ENCODE measurements at regions not wholly inside any gene's neighbourhood (a gene's known extent, or its start where the extent isn't known, plus 50 kb on each side); places are given as distances from the start of the nearest gene placed in this dataset.
"Not testable (repeated sequence)": the region's sequence is repeated elsewhere in the genome, so short reads cannot be mapped to it uniquely, and the experiment has no call there.

DNA sequence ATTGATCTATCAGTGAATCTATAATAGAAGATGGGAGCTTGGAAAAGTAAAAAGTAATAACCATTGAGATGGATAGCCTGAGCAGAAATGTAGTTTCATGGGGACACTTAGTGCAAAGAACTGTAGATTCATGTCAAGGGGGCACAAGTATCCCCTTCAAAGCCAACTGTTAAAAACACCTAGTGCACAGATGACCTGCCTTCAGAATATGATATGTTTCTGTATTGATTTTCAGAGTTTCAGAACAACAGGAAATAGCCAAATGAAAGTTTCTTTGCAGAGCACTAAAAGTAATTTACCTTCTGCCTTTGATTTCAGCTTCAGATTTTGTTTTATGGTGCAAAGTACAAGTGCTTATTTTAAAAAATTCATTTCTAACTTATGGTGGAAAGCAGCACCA lies 169.9 kb downstream of the SPDYE17 start:
- H3K4me1 ChIP-seq (ENCODE audit: control insufficient read depth, insufficient read depth, low read length): not testable (repeated sequence)

DNA sequence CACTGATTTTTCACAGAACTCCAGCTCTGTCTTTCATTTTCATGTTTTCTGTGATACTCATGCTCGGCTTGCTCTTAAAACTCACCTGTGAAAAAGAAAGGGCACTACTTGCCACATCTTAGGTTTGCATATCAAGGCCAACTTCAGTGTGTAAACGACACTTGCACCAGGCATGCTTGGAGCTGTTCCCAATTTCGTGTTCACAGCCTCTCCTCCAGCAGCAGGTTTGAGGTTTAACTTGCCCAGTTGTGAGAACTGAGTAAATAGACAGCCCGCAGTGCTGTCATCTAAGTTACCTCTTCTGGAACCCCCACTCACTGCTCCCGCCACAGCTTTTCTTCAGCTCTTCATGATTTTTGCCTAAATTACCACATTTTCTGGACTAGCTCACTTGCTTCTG lies 172.2 kb downstream of the SPDYE17 start:
- not testable (repeated sequence) for H3K9ac ChIP-seq (ENCODE audit: low read depth, low read length); H3K4me1 ChIP-seq (ENCODE audit: control insufficient read depth, insufficient read depth, low read length); H3K27me3 ChIP-seq (ENCODE audit: control insufficient read depth, insufficient read depth, low read length); H3K36me3 ChIP-seq (ENCODE audit: control insufficient read depth, insufficient read depth, low read length); H3K9me3 ChIP-seq (ENCODE audit: control insufficient read depth, insufficient read depth, low read length); H3K4me3 ChIP-seq (ENCODE audit: low read depth, low read length)

More for the DNA sequence above, 169.9 kb downstream of the SPDYE17 start:
- H3K27me3 ChIP-seq (ENCODE audit: control insufficient read depth, insufficient read depth, low read length); H3K4me3 ChIP-seq (ENCODE audit: low read depth, low read length); H3K36me3 ChIP-seq (ENCODE audit: control insufficient read depth, insufficient read depth, low read length); H3K9ac ChIP-seq (ENCODE audit: low read depth, low read length); H3K9me3 ChIP-seq (ENCODE audit: control insufficient read depth, insufficient read depth, low read length): not testable (repeated sequence)

DNA sequence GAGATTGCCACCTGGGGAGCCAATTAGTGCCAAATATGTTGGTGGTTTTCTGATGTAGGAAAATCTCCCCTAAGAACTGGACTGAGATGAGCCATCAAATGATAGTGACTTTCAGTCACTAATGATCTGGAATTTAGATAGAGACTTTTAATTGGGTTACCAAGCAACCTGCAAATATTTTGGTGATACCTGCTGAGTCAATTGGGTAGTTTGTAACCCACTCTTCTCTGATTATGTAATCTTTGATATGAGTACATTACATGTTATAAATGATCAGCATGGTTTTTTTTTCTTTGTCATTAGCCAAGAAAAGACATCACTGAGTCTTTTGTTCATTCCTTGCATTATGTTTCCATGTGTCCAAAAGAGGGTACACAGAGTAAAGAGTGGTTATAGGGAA lies 177.5 kb downstream of the SPDYE17 start:
- H3K36me3 ChIP-seq (ENCODE audit: control insufficient read depth, insufficient read depth, low read length); H3K9me3 ChIP-seq (ENCODE audit: control insufficient read depth, insufficient read depth, low read length); H3K9ac ChIP-seq (ENCODE audit: low read depth, low read length); H3K4me3 ChIP-seq (ENCODE audit: low read depth, low read length); H3K27me3 ChIP-seq (ENCODE audit: control insufficient read depth, insufficient read depth, low read length); H3K4me1 ChIP-seq (ENCODE audit: control insufficient read depth, insufficient read depth, low read length): not testable (repeated sequence)

DNA sequence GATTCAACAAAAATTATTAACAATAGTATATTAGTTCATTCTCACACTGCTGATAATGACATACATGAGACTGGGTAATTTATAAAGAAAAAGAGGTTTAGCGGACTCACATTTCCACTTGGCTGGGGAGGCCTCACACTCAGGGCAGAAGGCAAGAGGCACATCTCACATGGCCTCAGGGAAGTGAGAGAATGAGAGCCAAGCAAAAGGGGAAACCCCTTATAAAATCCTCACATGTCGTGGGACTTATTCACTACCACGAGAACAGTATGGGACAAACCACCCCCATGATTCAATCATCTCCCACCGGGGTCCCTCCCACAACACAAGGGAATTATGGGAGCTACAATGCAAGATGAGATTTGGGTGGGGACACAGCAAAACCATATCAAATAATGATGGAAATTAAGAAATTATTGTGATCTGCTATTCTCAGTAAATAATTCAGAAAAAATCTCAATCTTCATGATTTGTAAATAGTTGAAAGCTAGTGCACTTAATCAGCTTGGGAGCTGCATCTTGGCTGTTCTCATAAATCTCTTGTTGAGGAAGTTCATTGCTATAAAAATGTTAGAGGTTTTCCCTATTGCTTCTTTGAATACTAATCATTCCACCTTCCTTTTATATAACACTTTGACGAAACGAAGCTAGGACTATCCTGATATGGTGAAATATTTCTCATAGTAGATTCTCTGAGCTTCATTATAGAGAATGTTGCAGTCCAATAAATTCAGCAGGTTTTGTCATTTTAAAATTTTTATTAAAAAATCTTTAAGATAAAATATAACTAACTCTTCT lies 179.2 kb downstream of the SPDYE17 start:
- not testable (repeated sequence) for H3K27me3 ChIP-seq (ENCODE audit: control insufficient read depth, insufficient read depth, low read length); H3K9me3 ChIP-seq (ENCODE audit: control insufficient read depth, insufficient read depth, low read length); H3K9ac ChIP-seq (ENCODE audit: low read depth, low read length)

DNA sequence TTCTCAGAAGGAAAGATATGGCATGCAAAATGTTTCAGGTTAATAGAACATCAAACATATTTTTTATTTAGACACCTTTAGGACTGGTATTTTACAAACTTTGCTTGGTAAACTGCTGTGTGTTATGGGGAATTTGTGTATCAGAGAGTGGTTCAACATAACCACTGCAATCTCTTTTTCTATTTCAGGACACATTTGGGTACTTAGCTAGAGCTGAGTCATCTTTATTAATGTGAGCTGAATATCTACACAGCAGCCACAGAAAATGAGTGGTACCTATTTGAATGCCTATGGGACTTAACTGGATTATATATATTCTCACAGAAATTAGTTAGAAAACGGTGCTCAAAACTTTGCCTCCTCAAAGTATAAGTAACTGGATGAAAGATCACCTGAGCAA lies 179.8 kb downstream of the SPDYE17 start:
- not testable (repeated sequence) for H3K4me3 ChIP-seq (ENCODE audit: low read depth, low read length); H3K36me3 ChIP-seq (ENCODE audit: control insufficient read depth, insufficient read depth, low read length); H3K9ac ChIP-seq (ENCODE audit: low read depth, low read length); H3K27me3 ChIP-seq (ENCODE audit: control insufficient read depth, insufficient read depth, low read length); H3K4me1 ChIP-seq (ENCODE audit: control insufficient read depth, insufficient read depth, low read length); H3K9me3 ChIP-seq (ENCODE audit: control insufficient read depth, insufficient read depth, low read length)

More for the DNA sequence above, 179.2 kb downstream of the SPDYE17 start:
- not testable (repeated sequence) for H3K4me3 ChIP-seq (ENCODE audit: low read depth, low read length); H3K4me1 ChIP-seq (ENCODE audit: control insufficient read depth, insufficient read depth, low read length); H3K36me3 ChIP-seq (ENCODE audit: control insufficient read depth, insufficient read depth, low read length)

DNA sequence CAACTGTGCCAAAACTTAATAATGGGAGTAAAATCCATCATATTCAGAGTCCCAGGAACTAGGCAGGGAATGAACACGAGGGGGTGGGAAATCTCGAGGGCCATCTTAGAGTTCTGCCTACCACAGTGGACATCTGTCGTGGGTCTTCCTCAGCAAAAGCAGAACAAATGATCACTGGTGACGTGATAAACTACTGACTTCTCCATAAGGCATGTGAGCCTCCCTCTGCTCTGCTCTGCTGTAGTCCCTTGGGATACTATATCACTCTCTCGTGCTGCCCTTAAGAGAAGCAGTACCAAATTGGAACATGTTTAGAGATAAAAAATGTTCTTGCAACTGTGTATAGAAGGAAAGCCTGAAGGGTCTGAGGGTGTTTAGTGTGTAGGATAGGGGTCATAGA lies 180.5 kb downstream of the SPDYE17 start:
- not testable (repeated sequence) for H3K9me3 ChIP-seq (ENCODE audit: control insufficient read depth, insufficient read depth, low read length)

DNA sequence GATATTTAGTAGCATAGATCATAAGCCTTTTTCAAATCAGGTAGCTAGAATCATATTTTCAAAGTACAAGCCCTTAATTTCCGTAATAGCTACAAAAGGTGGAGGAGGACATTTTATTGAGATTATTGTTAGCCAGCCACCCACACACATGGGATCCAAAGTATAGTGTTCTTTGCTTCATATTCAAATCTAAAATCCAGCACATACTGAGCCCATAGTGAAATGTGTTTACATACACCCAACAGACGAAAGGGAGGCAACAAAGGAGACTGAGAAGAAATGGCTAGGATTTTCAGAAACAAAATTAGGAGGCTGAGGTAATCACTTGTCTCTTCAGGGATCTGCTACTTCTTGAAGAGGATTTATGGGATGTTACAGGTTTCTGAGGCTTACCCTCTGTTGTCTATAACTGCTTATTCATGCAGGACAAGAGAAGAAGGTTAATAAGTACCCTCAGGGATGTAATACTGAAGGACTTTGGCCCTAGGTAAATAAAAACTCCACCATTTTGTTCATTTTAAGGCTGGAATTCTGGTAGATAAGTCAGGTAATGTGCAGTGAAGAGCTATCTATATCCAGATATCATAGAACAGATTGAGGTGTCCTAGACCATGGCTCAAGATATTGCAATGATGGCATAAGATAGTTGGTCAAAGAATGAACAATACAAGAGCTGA lies 182.1 kb downstream of the SPDYE17 start:
- H3K4me3 ChIP-seq (ENCODE audit: low read depth, low read length); H3K4me1 ChIP-seq (ENCODE audit: control insufficient read depth, insufficient read depth, low read length); H3K27me3 ChIP-seq (ENCODE audit: control insufficient read depth, insufficient read depth, low read length); H3K36me3 ChIP-seq (ENCODE audit: control insufficient read depth, insufficient read depth, low read length); H3K9me3 ChIP-seq (ENCODE audit: control insufficient read depth, insufficient read depth, low read length); H3K9ac ChIP-seq (ENCODE audit: low read depth, low read length): not testable (repeated sequence)

More for the DNA sequence above, 180.5 kb downstream of the SPDYE17 start:
- not testable (repeated sequence) for H3K9ac ChIP-seq (ENCODE audit: low read depth, low read length); H3K36me3 ChIP-seq (ENCODE audit: control insufficient read depth, insufficient read depth, low read length); H3K4me1 ChIP-seq (ENCODE audit: control insufficient read depth, insufficient read depth, low read length); H3K27me3 ChIP-seq (ENCODE audit: control insufficient read depth, insufficient read depth, low read length); H3K4me3 ChIP-seq (ENCODE audit: low read depth, low read length)

DNA sequence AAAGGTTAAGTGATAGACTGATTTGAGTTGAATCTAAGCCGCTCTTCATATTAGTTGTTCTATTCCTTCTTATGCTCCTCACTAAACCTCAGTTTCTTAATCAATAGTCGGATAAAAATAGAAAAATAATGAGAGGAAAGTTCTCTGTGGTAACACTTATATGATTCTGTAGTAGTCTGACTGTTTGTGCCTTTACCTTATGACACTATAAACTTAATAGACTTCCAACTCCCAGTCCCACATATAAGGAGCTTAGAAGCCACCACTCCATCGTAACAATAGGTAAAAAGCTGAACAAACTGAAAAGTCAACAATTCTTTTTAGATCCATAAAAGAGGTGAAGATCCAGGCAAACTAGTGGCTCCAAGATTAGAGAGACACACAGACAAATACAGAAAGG lies 192.3 kb downstream of the SPDYE17 start:
- H3K36me3 ChIP-seq (ENCODE audit: control insufficient read depth, insufficient read depth, low read length); H3K27me3 ChIP-seq (ENCODE audit: control insufficient read depth, insufficient read depth, low read length); H3K9me3 ChIP-seq (ENCODE audit: control insufficient read depth, insufficient read depth, low read length); H3K9ac ChIP-seq (ENCODE audit: low read depth, low read length); H3K4me3 ChIP-seq (ENCODE audit: low read depth, low read length); H3K4me1 ChIP-seq (ENCODE audit: control insufficient read depth, insufficient read depth, low read length): not testable (repeated sequence)

DNA sequence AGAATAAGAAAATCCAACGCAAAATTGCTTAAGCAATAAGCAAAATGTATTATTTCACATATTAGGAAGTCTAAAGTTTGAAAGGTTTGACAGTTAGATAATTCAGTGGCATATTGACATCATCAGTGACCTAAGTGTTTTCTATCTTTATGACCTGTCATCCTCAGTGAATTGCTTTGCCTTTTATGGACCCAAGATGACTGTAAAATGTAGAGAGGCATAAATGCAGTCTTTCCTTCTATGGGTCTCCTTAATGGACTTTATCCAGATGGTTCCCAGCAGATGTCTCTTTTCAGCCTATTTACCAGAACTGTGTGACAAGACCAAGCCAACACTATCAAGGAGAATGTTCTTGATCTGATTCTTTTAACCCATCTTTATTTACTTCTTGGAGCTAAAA lies 192.9 kb downstream of the SPDYE17 start:
- not testable (repeated sequence) for H3K9ac ChIP-seq (ENCODE audit: low read depth, low read length); H3K4me3 ChIP-seq (ENCODE audit: low read depth, low read length); H3K36me3 ChIP-seq (ENCODE audit: control insufficient read depth, insufficient read depth, low read length)

DNA sequence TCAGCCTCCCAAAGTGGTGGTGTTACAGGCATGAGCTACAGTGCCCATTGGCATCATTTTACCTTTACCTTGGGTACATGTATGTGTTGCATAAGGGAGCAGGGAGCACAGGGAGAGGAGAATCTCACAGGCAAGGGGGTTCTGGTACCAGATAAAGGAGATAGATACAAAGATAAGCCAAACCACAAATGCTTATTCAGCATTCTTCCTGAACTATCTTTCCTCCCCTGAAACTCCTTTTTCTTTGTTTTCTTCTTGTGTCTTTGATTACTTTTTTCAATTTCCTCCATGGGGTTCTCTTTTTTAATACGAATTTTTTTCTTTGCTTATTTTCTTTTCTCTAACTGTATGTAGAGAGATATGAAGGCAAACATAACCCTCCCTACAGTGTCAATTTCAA lies 193.8 kb downstream of the SPDYE17 start:
- H3K27me3 ChIP-seq (ENCODE audit: control insufficient read depth, insufficient read depth, low read length); H3K9ac ChIP-seq (ENCODE audit: low read depth, low read length); H3K4me3 ChIP-seq (ENCODE audit: low read depth, low read length); H3K36me3 ChIP-seq (ENCODE audit: control insufficient read depth, insufficient read depth, low read length); H3K9me3 ChIP-seq (ENCODE audit: control insufficient read depth, insufficient read depth, low read length); H3K4me1 ChIP-seq (ENCODE audit: control insufficient read depth, insufficient read depth, low read length): not testable (repeated sequence)

More for the DNA sequence above, 192.9 kb downstream of the SPDYE17 start:
- not testable (repeated sequence) for H3K4me1 ChIP-seq (ENCODE audit: control insufficient read depth, insufficient read depth, low read length); H3K27me3 ChIP-seq (ENCODE audit: control insufficient read depth, insufficient read depth, low read length); H3K9me3 ChIP-seq (ENCODE audit: control insufficient read depth, insufficient read depth, low read length)

DNA sequence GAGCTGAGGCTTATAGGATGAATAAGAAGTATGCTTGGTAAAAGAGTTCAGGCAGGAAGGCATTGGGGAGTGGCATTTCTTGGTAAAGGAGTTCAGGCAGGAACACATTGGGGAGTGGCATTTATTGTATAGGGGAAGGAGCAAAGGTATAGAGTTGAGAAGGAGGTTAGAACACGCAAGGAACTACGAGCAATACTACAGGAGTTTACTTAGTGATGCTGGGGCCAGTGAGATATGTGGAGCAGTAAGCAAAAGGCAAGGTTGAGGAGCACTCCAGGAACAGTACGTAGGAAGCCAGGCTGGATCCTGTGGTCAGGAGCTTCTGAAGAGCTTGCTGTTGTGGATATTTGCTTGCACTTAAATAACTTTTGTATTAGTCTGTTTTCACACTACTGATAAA lies 202.2 kb upstream of the POMZP3 start:
- H3K9ac ChIP-seq (ENCODE audit: low read depth, low read length); H3K4me1 ChIP-seq (ENCODE audit: control insufficient read depth, insufficient read depth, low read length); H3K9me3 ChIP-seq (ENCODE audit: control insufficient read depth, insufficient read depth, low read length); H3K27me3 ChIP-seq (ENCODE audit: control insufficient read depth, insufficient read depth, low read length); H3K4me3 ChIP-seq (ENCODE audit: low read depth, low read length); H3K36me3 ChIP-seq (ENCODE audit: control insufficient read depth, insufficient read depth, low read length): not testable (repeated sequence)

DNA sequence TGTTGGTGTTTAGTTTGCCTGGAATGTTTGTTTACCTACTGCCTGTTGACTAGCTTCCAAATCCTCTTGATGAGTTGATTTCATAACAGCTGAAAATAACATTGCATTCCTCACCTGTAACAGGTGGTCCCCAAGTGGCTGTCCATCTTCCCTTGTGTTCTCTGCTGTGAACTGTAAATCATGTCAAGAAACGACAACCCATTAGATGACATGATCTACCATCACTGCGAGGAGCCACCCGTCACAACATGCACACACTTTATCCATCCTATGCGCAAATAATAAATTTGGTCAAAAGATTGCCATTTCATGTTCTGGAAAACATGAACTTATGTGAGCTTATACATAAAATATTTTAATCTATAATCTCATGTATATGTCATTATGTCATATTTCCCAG lies 199.1 kb upstream of the POMZP3 start:
- not testable (repeated sequence) for H3K36me3 ChIP-seq (ENCODE audit: control insufficient read depth, insufficient read depth, low read length); H3K4me1 ChIP-seq (ENCODE audit: control insufficient read depth, insufficient read depth, low read length); H3K27me3 ChIP-seq (ENCODE audit: control insufficient read depth, insufficient read depth, low read length); H3K4me3 ChIP-seq (ENCODE audit: low read depth, low read length); H3K9ac ChIP-seq (ENCODE audit: low read depth, low read length); H3K9me3 ChIP-seq (ENCODE audit: control insufficient read depth, insufficient read depth, low read length)

Measured in iPS-15b (cell line).